Inferior parietal cortex (tissue), 1 donor: ENCODE measurements at regions not wholly inside any gene's neighbourhood (a gene's known extent, or its start where the extent isn't known, plus 50 kb on each side); places are given as distances from the start of the nearest gene placed in this dataset.
"Not testable (repeated sequence)": the region's sequence is repeated elsewhere in the genome, so short reads cannot be mapped to it uniquely, and the experiment has no call there.

Source experiments
- DNase-seq: peaks from one replicate; pipeline ENCODE4 v3.0.0-alpha.2; 2016; ENCODE audit errors: extremely low spot score

DNA sequence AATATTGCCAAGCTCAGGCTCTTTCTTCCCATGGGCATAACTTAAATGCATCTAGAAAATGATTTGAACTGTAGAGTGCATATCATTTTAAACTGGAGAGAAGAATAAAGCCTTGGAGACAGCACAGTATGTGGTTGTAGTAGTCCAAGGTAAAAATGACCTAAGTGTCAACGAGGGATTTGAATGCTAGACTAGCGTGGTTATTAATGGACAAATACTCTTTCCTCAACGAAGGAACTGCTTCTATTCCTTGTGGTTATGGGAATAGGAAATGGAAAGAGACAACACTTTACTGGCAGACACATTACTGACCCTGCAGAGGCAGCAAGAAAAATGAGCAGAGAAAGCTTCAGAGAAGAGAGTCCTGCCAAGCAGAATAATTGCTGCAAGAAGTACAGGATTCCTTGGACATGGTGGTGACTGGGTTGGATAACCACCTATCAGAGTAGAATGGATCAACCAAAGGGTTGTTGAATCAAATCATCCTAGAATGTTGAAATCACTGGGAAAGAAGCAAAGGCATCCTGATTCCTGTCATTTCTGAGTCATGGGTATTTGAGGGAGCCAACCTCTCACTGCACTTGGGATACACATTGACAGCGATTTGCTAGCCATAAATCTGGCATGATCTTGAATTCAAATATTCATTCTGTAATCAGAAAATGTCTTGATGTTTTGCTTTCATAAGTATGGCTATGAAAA, 258.1 kb upstream of the EPHA7 start:
- DNase-seq, result no peak

DNA sequence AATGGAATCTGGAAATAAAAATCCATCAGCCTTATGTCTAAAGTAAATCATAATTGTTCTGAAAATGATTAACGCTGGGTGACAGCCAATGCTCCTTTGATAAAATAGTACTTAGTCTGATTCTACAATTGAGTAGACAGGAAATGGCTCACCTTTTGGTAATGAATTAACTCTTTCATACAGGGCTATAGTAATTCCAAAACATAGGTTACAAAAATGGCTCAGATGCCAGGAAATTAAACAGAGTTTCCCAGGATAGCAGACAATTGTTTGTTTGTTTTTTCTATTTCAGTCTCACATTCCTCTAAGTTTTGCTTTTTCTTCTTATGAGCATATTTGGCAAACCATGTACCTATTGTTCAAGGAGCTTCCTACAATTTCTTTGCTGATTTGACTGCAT, 257.2 kb upstream of the EPHA7 start:
- DNase-seq, result no peak

DNA sequence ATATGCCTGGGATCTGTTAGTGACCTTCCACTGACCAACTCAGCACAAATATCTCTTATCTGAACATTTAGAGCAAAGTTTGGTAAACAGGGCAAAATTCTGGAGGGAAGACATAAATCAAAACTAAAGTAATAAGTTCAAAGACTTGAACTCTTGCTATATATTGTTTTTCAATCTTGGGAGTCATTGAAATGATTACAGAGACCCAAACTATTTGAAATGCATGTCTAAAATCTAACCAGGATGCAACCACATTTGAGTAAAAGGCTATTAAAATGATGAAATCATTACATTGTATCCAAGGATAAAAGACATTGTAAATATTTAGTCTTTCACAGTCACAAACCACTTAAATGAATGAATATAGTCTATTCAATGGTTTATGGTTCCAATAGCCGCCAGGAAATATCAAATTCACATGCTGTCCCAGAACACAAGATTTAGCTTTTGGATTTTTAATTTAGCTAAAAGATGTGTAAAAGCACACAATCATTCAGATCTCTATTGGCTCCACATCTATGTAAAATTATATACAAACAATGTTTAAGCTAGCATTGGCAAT, 256.6 kb upstream of the EPHA7 start:
- DNase-seq, result no peak

GRCh38 chr6:93663111-93663510, 243.8 kb upstream of the EPHA7 start:
- DNase-seq, result no peak

DNA sequence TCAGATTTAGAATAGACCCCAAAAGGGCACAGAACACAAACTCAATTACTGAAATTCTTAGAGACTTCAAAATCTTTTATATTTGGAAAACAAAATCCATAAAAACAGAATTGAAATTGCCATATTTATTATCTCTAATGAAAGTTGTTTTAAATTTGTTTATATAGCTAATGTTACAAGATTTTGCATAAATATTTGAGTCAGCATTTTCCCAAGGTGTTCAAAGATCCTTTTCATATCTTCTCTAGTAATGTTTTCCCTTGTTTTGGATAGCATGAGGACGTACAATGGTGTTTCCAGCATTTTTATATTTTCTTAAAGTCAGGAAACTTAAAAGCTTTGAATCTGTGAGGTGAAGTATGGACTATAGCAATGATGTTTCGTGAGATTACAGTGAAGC, 235.2 kb upstream of the EPHA7 start:
- DNase-seq, result no peak

GRCh38 chr6:93644611-93645010, 225.3 kb upstream of the EPHA7 start:
- DNase-seq, result no peak

- DNase-seq, result no peak
Observed at GRCh38 chr6:93639126-93639525, 219.8 kb upstream of the EPHA7 start.

DNA sequence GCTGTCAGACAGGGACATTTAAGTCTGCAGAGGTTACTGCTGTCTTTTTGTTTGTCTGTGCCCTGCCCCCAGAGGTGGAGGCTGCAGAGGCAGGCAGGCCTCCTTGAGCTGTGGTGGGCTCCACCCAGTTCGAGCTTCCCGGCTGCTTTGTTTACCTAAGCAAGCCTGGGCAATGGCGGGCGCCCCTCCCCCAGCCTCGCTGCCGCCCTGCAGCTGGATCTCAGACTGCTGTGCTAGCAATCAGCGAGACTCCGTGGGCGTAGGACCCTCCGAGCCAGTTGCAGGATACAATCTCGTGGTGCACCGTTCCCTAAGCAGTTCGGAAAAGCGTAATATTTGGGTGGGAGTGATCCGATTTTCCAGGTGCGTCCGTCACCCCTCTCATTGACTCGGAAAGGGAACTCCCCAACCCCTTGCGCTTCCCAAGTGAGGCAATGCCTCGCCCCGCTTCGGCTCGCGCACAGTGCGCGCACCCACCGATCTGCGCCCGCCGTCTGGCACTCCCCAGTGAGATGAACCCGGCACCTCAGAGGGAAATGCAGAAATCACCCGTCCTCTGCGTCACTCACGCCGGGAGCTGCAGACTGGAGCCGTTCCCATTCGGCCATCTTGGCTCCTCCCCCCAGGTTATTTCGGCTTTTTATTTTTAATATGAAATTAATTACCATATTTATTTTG, 217.8 kb upstream of the EPHA7 start:
- not testable (repeated sequence) for DNase-seq

- peak; percentile 4 for DNase-seq
Observed at GRCh38 chr6:93624408-93624807, 205.0 kb upstream of the EPHA7 start.

GRCh38 chr6:93621442-93621841, 202.1 kb upstream of the EPHA7 start:
- no peak for DNase-seq

- no peak for DNase-seq
Observed at GRCh38 chr6:93604951-93605350, 185.6 kb upstream of the EPHA7 start.

GRCh38 chr6:93592417-93592816, 173.1 kb upstream of the EPHA7 start:
- no peak for DNase-seq

DNA sequence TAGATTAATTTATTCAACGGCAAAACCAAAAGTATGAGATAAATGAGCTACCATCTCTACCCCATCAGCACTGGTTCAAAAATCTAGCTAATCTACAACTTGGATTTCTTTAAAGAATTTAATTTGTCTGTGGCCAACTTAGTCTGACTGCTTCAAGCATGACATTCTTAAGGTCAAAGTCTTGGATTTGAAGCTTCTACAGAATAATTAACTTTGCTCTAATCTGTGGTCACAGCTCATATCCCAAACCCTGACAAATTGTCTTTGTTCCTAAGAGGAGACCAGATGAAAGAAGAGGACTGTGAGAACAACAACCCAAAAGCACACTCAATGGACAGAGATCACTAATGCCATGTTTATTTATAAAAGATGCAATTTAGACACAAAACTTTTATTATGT, 166.9 kb upstream of the EPHA7 start:
- no peak for DNase-seq

DNA sequence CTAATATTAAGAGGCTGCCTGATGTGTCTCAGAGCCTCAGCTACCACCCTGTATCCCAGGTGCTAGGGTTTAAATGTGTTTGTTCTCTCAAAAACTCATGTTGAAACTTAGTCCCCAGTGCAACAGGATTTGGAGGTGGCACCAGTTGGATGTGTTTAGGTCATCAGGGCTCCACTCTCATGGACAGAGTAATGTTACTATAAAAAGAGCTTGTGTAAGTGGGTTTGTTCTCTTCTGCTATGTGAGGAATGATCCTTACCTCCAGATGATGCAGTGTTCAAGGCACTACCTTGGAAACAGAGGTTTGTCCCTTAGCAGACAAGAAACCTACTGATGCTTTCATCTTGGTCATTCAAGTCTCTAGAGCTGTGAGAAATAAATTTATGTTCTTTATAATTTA, 164.9 kb upstream of the EPHA7 start:
- DNase-seq, result no peak

- no peak for DNase-seq
Observed at GRCh38 chr6:93581371-93581770, 162.0 kb upstream of the EPHA7 start.

GRCh38 chr6:93580446-93580845, 161.1 kb upstream of the EPHA7 start:
- no peak for DNase-seq

- no peak for DNase-seq
Observed at GRCh38 chr6:93575495-93576267, 156.3 kb upstream of the EPHA7 start.

GRCh38 chr6:93574299-93574698, 154.9 kb upstream of the EPHA7 start:
- no peak for DNase-seq

- no peak for DNase-seq
Observed at GRCh38 chr6:93571346-93571745, 152.0 kb upstream of the EPHA7 start.

GRCh38 chr6:93568169-93568568, 148.8 kb upstream of the EPHA7 start:
- DNase-seq, result no peak

- DNase-seq, result no peak
Observed at GRCh38 chr6:93567164-93567563, 147.8 kb upstream of the EPHA7 start.

DNA sequence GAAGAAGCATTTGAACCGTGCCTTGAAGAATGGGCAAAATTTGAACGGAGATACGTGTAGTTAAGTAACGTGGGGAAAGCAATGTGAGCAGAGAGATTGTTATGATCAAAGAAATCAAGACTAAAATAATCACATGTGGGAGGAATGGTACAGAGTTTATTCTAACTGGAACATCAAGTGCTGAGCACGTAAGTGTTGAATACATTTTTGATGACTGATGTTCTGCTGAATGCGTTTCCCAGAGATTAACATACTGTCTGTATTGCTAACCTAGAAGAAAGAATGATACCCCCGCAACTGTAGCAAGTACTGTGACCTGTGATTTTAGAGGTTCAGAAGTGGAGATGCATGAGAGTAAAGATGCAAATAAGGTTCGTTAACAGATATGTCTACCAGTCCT, 146.9 kb upstream of the EPHA7 start:
- peak; percentile 45 for DNase-seq

DNA sequence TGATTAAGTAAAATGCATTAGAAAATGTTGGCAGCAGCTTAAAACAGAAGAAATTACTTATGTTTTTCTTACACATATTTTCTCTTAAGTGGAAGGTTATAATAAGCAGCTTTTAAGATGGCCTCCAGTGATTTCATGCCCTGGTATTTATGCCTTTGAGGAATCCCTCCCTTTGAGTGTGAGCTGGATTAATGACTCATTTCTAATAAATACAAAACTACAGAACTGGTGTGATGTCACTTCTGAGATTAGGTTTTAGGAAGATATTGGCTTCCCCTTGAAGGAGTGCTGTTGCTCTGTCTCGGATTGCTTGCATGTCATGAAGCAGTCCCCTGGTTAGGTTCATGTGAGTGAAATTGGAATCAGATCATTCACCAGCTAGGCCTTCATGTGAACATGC, 143.2 kb upstream of the EPHA7 start:
- no peak for DNase-seq
